HG02885 (cell line): ENCODE measurements at regions not wholly inside any gene's neighbourhood (a gene's known extent, or its start where the extent isn't known, plus 50 kb on each side); places are given as distances from the start of the nearest gene placed in this dataset.

Source experiments
- ATAC-seq: cut with Tn5 transposase; IDR thresholded peaks from one replicate; pipeline ENCODE4 v1.9.1; 2021; ENCODE audit warnings: mild to moderate bottlenecking; ENCODE audit not compliant: unreplicated experiment, poor library complexity

DNA sequence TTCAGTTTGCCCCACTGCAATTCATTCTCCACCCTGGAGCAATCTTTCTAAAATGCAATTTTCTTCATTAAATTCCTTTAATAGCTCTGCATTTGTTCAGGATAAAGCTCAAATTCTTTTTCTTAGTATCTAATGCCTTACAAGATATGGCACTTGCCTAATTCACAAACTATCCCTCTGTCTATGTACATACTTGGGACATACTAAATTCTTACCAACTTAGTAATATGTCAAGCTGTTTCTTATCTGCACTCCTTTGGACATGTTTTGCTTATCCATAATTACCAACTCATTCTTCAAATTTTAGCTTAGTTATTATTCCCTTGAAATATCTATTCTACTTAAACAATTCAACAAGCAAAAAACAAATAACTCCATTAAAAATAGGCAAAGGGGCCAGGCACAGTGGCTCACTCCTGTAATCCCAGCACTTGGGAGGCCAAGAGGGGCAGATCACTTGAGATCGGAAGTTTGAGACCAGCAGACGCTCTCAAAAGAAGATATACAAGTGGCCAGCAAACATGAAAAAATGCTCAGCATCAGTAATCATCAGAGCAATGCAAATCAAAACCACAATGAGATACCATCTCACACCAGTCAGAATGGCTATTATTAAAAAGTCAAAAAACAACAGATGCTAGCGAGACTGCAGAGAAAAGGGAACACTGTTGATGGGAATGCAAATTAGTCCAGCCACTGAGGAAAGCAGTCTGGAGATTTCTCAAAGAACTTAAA lies 96.9 kb downstream of the FAM76B start:
- no peak for ATAC-seq

- ATAC-seq = no peak
Measured at GRCh38 chr11:95690100-95690499, 99.5 kb downstream of the FAM76B start.

DNA sequence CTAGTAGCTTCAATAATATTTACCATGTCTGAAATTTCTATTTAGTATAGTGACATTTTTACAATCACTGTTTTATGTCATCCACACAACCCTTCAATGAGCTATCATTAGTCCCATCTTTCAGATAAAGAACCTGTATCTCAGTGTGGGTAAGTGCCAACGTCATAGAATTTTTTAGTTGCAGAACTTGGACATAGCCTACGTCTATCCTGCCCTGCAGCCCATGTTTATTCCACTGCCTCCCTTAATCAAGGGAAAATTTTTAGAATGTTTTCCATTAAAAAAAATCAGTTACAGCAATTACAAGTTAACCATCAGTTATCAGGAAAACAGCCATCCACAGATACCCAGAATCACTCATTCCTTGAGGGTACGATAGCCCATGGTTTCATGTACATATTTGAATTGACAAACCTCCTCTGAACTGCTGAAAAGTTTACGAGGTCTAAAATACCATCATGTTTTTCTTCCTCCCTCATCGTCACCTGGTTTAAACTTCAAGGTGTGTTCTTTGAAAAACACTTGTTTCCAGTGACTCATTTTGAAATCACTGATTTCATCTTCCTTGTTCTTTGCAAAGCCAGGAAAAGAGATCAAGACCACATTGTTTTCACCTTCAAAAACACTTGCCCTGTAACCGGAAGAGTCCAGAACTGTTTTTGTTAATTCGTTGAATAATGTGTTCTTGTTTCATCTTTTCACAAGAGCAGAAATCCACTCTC lies 100.9 kb downstream of the FAM76B start:
- ATAC-seq = peak; percentile 72

DNA sequence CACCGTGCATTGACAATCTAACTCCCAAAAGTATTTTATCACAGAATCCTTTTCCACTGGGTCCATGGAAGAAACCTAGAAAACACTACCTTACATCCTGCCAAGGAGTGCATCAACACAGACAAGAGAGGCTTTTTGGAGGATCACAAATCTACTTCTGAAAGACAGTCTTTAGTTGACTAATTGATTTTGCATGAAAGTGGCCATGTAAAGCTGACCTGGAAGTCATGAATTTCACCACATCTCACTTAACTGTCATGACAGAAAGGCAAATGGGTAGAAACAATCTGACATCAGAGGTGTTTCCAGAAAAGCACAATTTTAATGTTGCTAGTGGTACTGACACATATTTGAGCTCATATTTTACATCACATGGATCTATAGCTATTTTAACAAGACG lies 101.6 kb downstream of the FAM76B start:
- no peak for ATAC-seq

GRCh38 chr11:95686265-95686664 lies 103.3 kb downstream of the FAM76B start:
- no peak for ATAC-seq

- no peak for ATAC-seq
Measured at GRCh38 chr11:95684701-95685100, 104.9 kb downstream of the FAM76B start.

DNA sequence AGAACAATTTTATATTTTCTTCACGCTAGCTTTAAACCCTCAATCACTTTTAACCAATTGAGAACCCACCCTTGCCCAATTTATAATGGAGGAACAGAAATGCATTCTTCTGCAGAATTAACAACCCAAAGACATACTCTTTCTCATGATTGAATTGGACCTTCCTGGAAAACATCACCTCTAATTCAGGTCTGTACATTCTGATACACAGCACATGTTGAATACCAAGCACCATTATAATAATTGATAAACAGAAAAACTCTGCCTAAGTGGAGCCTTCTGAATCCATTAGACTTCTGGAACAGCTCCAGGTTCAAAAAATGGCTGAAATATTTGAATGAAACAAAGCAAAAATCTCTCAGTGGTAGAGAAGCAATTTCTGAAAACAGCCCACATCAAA lies 105.4 kb downstream of the FAM76B start:
- no peak for ATAC-seq

GRCh38 chr11:95682552-95682951 lies 107.0 kb downstream of the FAM76B start:
- no peak for ATAC-seq

GRCh38 chr11:95680169-95680929 lies 109.2 kb downstream of the FAM76B start:
- ATAC-seq = peak; percentile 86

DNA sequence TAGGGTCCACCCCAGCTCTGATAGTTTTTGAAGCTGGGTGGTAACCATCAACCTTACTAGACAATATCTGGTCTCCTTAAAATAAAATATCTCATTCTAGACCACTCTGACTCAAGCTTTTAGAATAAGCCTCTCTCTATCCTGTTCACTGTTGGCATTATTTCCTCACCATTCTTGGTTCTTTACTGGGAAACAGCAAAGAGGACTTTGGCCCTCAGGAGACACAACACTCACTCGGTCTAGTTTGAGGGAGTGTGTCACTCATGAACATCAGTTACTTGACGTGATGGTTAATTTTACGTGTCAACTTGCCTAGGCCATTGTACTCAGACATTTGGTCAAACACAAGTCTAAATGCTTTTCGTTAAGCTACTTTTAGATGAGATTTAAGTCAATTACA lies 110.6 kb downstream of the FAM76B start:
- no peak for ATAC-seq

DNA sequence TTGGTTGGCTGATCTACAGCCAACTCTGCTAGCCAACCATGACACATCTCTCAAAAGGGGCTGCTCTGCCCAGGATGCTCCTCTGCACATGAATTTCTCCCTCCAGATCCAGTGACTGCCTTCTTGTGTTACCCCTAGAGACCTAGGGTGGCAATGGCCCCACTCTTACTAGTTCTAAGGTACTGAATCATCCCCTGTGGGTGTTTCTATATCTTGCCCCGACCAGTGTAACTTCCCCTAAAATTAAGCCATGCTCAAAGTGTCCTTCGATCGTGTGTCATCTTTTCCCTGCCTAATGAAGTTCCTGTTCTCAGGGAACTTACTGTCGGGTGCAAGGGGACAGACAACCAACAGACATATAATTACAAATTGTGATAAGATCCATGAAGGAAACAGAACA lies 113.3 kb downstream of the FAM76B start:
- ATAC-seq = no peak

- ATAC-seq = no peak
Measured at GRCh38 chr11:95675585-95675984, 114.0 kb downstream of the FAM76B start.

GRCh38 chr11:95674657-95675358 lies 114.8 kb downstream of the FAM76B start:
- no peak for ATAC-seq

- no peak for ATAC-seq
Measured at GRCh38 chr11:95671768-95672167, 117.8 kb downstream of the FAM76B start.

DNA sequence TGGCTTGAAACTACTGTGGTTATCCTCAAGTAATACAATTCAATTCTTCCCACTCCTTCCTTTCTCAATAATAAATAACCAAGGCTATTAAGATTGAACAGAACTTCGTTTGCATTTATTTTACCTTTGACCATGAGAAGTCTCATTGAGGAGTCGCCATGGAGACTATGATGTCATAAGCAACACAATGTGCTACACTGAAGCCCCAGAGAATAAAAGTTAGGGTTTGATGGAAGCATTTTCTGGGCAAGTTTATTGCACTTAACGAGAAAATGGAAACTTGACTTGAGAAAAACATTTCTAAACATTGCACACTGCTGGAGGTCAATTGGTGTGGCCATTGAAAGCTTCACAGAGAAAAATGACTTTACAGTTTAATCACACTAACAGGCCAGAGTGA lies 121.5 kb downstream of the FAM76B start:
- ATAC-seq = no peak

GRCh38 chr11:95661162-95661561 lies 128.4 kb downstream of the FAM76B start:
- peak; percentile 71 for ATAC-seq

GRCh38 chr11:95660038-95660437 lies 129.5 kb downstream of the FAM76B start:
- ATAC-seq = no peak

DNA sequence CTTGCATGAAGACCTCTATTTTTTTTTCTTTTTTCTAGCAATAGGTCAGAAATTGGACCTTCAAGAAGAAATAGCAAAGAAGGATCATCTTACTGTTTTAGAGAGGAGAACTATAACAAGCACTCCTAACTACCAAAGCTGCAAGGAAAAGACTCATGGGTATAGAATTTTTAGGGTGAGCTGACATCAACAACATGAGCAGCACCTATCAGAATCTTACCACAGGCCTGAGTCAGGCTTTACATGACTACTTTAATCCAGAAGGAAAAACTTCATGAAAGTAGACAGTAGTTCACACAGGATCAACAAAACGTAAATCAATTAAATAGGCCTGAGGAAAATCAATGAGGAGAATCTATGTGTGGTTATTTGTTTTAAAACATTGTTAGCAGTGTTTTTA lies 130.5 kb downstream of the FAM76B start:
- no peak for ATAC-seq

DNA sequence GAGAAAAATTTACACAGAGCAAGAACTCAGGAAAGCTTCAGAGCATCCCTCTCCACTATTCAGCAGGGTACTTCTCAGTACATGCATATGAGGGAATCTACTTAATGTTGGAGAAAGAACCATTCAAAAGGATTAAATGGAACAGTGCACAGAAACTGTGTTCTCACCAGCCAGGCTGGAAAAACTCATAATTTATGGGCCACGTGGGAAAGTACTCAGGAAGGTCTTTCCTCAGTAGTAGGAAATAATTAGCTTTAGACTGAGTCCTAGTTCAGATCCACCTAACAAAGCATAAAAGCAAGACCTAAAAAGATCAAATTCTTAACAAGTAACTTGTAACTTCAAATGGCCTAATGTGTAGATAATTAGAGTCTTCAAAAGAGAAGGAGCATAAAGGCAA lies 134.0 kb downstream of the FAM76B start:
- no peak for ATAC-seq

- ATAC-seq = no peak
Measured at GRCh38 chr11:95653680-95654079, 135.9 kb downstream of the FAM76B start.

DNA sequence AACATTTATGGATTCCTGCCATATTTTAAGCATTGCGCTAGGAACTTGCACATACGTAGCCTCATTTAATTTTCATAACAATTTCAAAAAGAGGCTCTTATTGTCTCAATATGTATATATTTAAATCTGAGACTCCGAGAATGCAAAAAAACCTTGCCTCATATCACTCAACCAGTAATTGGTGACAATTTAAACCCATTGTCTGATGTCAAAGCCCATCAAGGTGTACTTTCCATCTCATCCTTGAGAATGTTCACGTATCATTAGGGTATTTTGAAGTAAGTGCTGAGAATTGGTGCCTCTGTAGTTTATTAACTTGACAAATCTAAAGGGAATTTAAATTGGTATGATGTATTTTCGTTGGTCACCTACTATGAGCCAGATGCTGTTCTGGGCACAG lies 136.5 kb downstream of the FAM76B start:
- no peak for ATAC-seq
